ENCODE measurements at regions not wholly inside any gene's neighbourhood (a gene's known extent, or its start where the extent isn't known, plus 50 kb on each side); places are given as distances from the start of the nearest gene placed in this dataset.

DNA sequence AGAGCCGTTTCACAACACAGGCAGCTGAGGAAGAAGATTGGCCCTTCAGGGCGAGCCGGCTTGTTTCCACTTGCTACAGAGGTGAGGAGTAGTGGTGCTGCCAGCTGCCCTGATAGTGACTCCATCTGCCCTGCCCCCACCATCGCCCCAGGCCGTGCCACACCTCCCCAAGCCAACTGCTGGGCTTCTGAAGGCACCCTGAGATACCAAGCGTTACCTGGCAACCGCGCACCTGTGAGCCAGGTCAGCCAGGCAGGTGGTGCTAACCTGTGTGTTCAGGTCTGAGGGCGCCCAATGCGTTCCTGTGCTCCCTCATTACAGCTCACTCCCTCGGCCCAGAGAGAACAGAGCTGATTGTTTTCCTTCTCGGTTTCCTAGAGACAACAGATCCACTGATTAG, 299.1 kb upstream of the ID4 start:
- peak in 1 of 2 donors; percentile 10 for ATAC-seq (ENCODE audit: low FRiP score in 2 of 2)

DNA sequence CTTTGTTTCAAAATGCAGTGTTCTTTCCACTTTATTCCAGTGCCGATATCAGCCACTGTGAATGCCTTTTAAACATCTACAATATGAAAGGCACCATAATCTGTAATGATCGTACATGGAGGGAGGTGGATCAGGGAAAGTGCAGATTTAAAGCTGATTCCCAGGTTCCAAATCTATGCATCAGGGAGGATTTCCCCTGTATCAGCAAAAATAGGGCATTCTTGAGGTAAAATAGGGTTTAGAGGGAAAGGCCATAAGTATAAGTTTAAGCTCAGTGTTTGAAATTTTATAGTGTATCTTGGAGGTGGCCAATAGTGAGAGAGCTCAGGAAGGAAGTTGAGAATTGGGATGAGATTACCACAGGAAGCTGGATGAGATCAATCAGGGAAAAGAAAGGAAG, 289.7 kb upstream of the ID4 start:
- Histone ChIP-seq H3K27ac (no peak overlapping the region), H3K27me3 (no peaks in the 10 kb centered on the region), H3K36me3 (no peaks in the 10 kb centered on the region), H3K4me1 (no peaks in the 10 kb centered on the region), H3K4me3 (no peak overlapping the region), H3K9me3 (no peaks in the 10 kb centered on the region)
- ATAC-seq (ENCODE audit: low FRiP score in 2 of 2) (no peak), DNase-seq (no peak)
- TF ChIP-seq POLR2AphosphoS5 (IDR thresholded peaks at IDR 0.05) = no peak
- no peak for TF ChIP-seq CTCF (IDR thresholded peaks at IDR 0.05)
- no peak for TF ChIP-seq POLR2A (IDR thresholded peaks at IDR 0.05)
- no peak for TF ChIP-seq EP300 (IDR thresholded peaks at IDR 0.05)
- 89 to 98% methylated on average over 2 of the region's 2 CpGs for whole genome bisulfite sequencing, 2 donors

More for the DNA sequence above, 299.1 kb upstream of the ID4 start:
- Histone ChIP-seq H3K9me3 (no peaks in the 10 kb centered on the region), H3K27me3 (no peaks in the 10 kb centered on the region), H3K36me3 (no peaks in the 10 kb centered on the region), H3K4me1 (no peaks in the 10 kb centered on the region), H3K27ac (no peak overlapping the region), H3K4me3 (no peak overlapping the region)
- 58 to 60% methylated on average over 11 to 12 of the region's 12 CpGs for WGBS, 2 donors
- TF ChIP-seq POLR2A (IDR thresholded peaks at IDR 0.05) = no peak
- TF ChIP-seq POLR2AphosphoS5 (IDR thresholded peaks at IDR 0.05) = no peak
- no peak for TF ChIP-seq CTCF (IDR thresholded peaks at IDR 0.05)
- no peak for TF ChIP-seq EP300 (IDR thresholded peaks at IDR 0.05)
- DNase-seq = peak; percentile 25 to 66

GRCh38 chr6:19549109-19549508, 288.1 kb upstream of the ID4 start:
- Histone ChIP-seq H3K36me3 (no peaks in the 10 kb centered on the region), H3K9me3 (no peaks in the 10 kb centered on the region), H3K4me1 (no peaks in the 10 kb centered on the region), H3K27ac (no peak overlapping the region), H3K27me3 (no peaks in the 10 kb centered on the region), H3K4me3 (no peak overlapping the region)
- TF ChIP-seq POLR2A (IDR thresholded peaks at IDR 0.05) (no peak), EP300 (IDR thresholded peaks at IDR 0.05) (no peak), POLR2AphosphoS5 (IDR thresholded peaks at IDR 0.05) (no peak), CTCF (IDR thresholded peaks at IDR 0.05) (no peak)
- DNase-seq = no peak
- ATAC-seq (ENCODE audit: low FRiP score in 2 of 2) = no peak
- WGBS, 2 donors = 93 to 96% methylated on average over 4 of the region's 4 CpGs

DNA sequence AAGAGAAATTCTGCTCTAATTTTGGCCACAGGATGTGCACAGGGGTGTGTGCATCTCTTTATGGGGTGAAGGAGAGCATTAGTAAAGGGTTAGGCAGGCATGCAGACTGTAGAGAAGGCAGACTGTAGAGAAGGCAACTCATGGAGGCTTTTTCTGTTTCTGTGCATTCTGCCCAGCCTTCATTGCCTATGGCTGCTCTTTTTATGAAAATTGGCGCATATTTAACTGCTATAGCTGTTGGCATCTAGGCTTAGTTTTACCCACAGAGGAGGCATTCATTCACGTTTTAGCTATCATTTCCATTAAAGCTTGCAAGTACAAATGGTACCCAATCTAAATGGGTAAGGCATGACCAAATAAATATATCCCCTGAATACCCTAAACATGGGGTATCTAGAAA, 286.8 kb upstream of the ID4 start:
- Histone ChIP-seq H3K9me3 (no peaks in the 10 kb centered on the region), H3K4me1 (no peaks in the 10 kb centered on the region), H3K27ac (no peak overlapping the region), H3K27me3 (no peaks in the 10 kb centered on the region), H3K4me3 (no peak overlapping the region), H3K36me3 (no peaks in the 10 kb centered on the region)
- ATAC-seq (ENCODE audit: low FRiP score in 2 of 2) = no peak
- WGBS, 2 donors = 82 to 83% methylated on average over 2 of the region's 2 CpGs
- no peak for DNase-seq
- TF ChIP-seq EP300 (IDR thresholded peaks at IDR 0.05) (no peak), CTCF (IDR thresholded peaks at IDR 0.05) (no peak), POLR2A (IDR thresholded peaks at IDR 0.05) (no peak), POLR2AphosphoS5 (IDR thresholded peaks at IDR 0.05) (no peak)

GRCh38 chr6:19551611-19552010, 285.6 kb upstream of the ID4 start:
- no peak for ATAC-seq (ENCODE audit: low FRiP score in 2 of 2)
- no peak for TF ChIP-seq EP300 (IDR thresholded peaks at IDR 0.05)
- no peak for TF ChIP-seq POLR2A (IDR thresholded peaks at IDR 0.05)
- TF ChIP-seq CTCF (IDR thresholded peaks at IDR 0.05) = no peak
- no peak for TF ChIP-seq POLR2AphosphoS5 (IDR thresholded peaks at IDR 0.05)
- whole genome bisulfite sequencing, 2 donors = 61 to 65% methylated on average over 4 of the region's 4 CpGs

More at GRCh38 chr6:19551611-19552010, 285.6 kb upstream of the ID4 start:
- Histone ChIP-seq H3K27me3 (no peaks in the 10 kb centered on the region), H3K9me3 (no peaks in the 10 kb centered on the region), H3K4me3 (no peak overlapping the region), H3K27ac (no peak overlapping the region), H3K4me1 (no peaks in the 10 kb centered on the region), H3K36me3 (no peaks in the 10 kb centered on the region)
- no peak for DNase-seq

Data from upper lobe of left lung (tissue), 6 donors.